ENCODE measurements at regions not wholly inside any gene's neighbourhood (a gene's known extent, or its start where the extent isn't known, plus 50 kb on each side); places are given as distances from the start of the nearest gene placed in this dataset.

GRCh38 chr9:113720495-113720894 is 155.6 kb upstream of the ZNF618 start:
- peaks cover 0 to 5% (median 0%) of the 10 kb centered on the region in 7 donors for H3K4me1 Mint-ChIP-seq
- peaks cover 0 to 23% (median 19%) of the 10 kb centered on the region in 5 donors for H3K27me3 Mint-ChIP-seq
- no peaks in the 10 kb centered on the region for H3K36me3 ChIP-seq (ENCODE audit: control insufficient read depth in 2 of 3, insufficient read depth in 3 of 3, low read length in 3 of 3)
- no peak overlapping the region for H3K27ac ChIP-seq (ENCODE audit: low read depth, low read length)
- H3K36me3 Mint-ChIP-seq: peaks cover 0 to 4% (median 0%) of the 10 kb centered on the region in 5 donors
- H3K27ac Mint-ChIP-seq: no peak overlapping the region
- ATAC-seq (no peak), DNase-seq (no peak)
- no peaks in the 10 kb centered on the region for H3K27me3 ChIP-seq (ENCODE audit: control insufficient read depth in 2 of 2, insufficient read depth in 2 of 2, low read length in 2 of 2)
- no peaks in the 10 kb centered on the region for H3K4me1 ChIP-seq (ENCODE audit: control insufficient read depth in 2 of 2, insufficient read depth in 2 of 2, low read length in 2 of 2)
- peaks cover 0 to 33% (median 8%) of the 10 kb centered on the region in 11 donors for H3K9me3 Mint-ChIP-seq
- ChIA-PET POLR2A (no interaction called here), CTCF (no interaction called here)
- H3K9me3 ChIP-seq (ENCODE audit: control insufficient read depth in 2 of 3, low read length in 3 of 3): no peaks in the 10 kb centered on the region
- intact Hi-C loops (cut with micrococcal nuclease): no loop called here
- no peak overlapping the region for H3K4me3 Mint-ChIP-seq
- no peak overlapping the region for H3K4me3 ChIP-seq (ENCODE audit: low read length)

DNA sequence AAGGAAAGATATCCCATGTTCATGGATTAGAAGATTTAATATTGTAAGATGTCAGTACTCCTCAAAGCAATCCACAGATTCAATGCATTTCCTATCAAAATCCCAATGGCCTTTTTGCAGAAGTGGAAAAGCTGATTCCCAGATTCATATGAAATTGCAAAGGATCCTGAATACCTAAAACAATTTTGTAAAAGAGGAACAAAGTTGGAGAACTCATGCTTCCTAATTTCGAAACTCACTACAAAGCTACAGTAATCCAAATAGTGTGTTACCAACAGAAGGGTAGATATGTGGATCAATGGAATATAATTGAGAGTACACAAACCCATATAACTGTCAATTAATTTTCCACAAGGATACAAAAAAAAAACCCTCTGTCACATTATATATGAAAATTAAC is 154.3 kb upstream of the ZNF618 start:
- no peaks in the 10 kb centered on the region for H3K9me3 ChIP-seq (ENCODE audit: control insufficient read depth in 2 of 3, low read length in 3 of 3)
- no peaks in the 10 kb centered on the region for H3K4me1 ChIP-seq (ENCODE audit: control insufficient read depth in 2 of 2, insufficient read depth in 2 of 2, low read length in 2 of 2)
- H3K9me3 Mint-ChIP-seq: peaks cover 0 to 22% (median 3%) of the 10 kb centered on the region in 11 donors
- H3K4me1 Mint-ChIP-seq: peaks cover 0 to 5% (median 0%) of the 10 kb centered on the region in 7 donors
- ATAC-seq (no peak), DNase-seq (no peak)
- H3K36me3 Mint-ChIP-seq: no peaks in the 10 kb centered on the region
- H3K27ac Mint-ChIP-seq: no peak overlapping the region
- H3K4me3 ChIP-seq (ENCODE audit: low read length): no peak overlapping the region
- no peak overlapping the region for H3K4me3 Mint-ChIP-seq
- H3K36me3 ChIP-seq (ENCODE audit: control insufficient read depth in 2 of 3, insufficient read depth in 3 of 3, low read length in 3 of 3): no peaks in the 10 kb centered on the region
- ChIA-PET CTCF (interaction anchor here (0.7 kb wide), 1 partner anchor 353 kb away, joined by 3 read pairs; no protein-coding TSS in a partner anchor), POLR2A (no interaction called here)
- peaks cover 0 to 23% (median 19%) of the 10 kb centered on the region in 5 donors for H3K27me3 Mint-ChIP-seq
- intact Hi-C loops (cut with micrococcal nuclease): no loop called here
- H3K27ac ChIP-seq (ENCODE audit: low read depth, low read length): no peak overlapping the region
- no peaks in the 10 kb centered on the region for H3K27me3 ChIP-seq (ENCODE audit: control insufficient read depth in 2 of 2, insufficient read depth in 2 of 2, low read length in 2 of 2)

- Mint-ChIP-seq H3K4me1 (peaks cover 0 to 5% (median 0%) of the 10 kb centered on the region in 7 donors), H3K9me3 (peaks cover 0 to 18% (median 4%) of the 10 kb centered on the region in 11 donors), H3K4me3 (no peak overlapping the region), H3K36me3 (no peaks in the 10 kb centered on the region), H3K27me3 (peaks cover 0 to 20% (median 13%) of the 10 kb centered on the region in 5 donors), H3K27ac (no peak overlapping the region)
- H3K27me3 ChIP-seq (ENCODE audit: control insufficient read depth in 2 of 2, insufficient read depth in 2 of 2, low read length in 2 of 2): no peaks in the 10 kb centered on the region
- no peak overlapping the region for H3K4me3 ChIP-seq (ENCODE audit: low read length)
- H3K4me1 ChIP-seq (ENCODE audit: control insufficient read depth in 2 of 2, insufficient read depth in 2 of 2, low read length in 2 of 2): no peaks in the 10 kb centered on the region
- H3K9me3 ChIP-seq (ENCODE audit: control insufficient read depth in 2 of 3, low read length in 3 of 3): peaks cover 0 to 1% (median 0%) of the 10 kb centered on the region in 3 experiments
- no peak overlapping the region for H3K27ac ChIP-seq (ENCODE audit: low read depth, low read length)
- intact Hi-C loops (cut with micrococcal nuclease): no loop called here
- no peaks in the 10 kb centered on the region for H3K36me3 ChIP-seq (ENCODE audit: control insufficient read depth in 2 of 3, insufficient read depth in 3 of 3, low read length in 3 of 3)
- DNase-seq (no peak), ATAC-seq (no peak)
- CTCF ChIA-PET: no interaction called here
- POLR2A ChIA-PET: no interaction called here
These were observed 151.9 kb upstream of the ZNF618 start for GRCh38 chr9:113724202-113724601.

DNA sequence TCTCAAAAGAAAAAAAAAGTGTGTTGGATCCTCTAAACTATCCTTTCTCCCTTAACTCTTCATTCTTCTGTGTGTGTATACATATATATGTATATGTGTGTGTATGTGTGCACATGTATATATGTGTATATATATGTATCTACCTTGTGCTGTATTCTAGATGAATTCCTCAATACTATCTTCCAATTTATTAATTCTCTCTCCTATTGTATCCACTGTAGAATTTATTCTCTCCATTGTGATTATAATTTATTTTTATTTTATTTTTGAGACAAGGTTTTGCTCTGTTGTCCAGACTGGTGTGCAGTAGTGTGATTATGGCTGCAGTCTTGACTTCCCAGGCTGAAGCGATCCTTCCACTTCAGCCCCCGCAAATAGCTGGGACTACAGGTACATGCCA is 147.1 kb upstream of the ZNF618 start:
- Mint-ChIP-seq H3K9me3 (peaks cover 0 to 47% (median 22%) of the 10 kb centered on the region in 11 donors), H3K4me1 (no peaks in the 10 kb centered on the region), H3K36me3 (peaks cover 0 to 4% (median 0%) of the 10 kb centered on the region in 5 donors), H3K27me3 (peaks cover 0 to 19% (median 13%) of the 10 kb centered on the region in 5 donors), H3K27ac (no peak overlapping the region), H3K4me3 (no peak overlapping the region)
- intact Hi-C loops (cut with micrococcal nuclease): no loop called here
- Histone ChIP-seq H3K27ac (ENCODE audit: low read depth, low read length) (no peak overlapping the region), H3K9me3 (ENCODE audit: control insufficient read depth in 2 of 3, low read length in 3 of 3) (peaks cover 0 to 7% (median 0%) of the 10 kb centered on the region in 3 experiments), H3K36me3 (ENCODE audit: control insufficient read depth in 2 of 3, insufficient read depth in 3 of 3, low read length in 3 of 3) (no peaks in the 10 kb centered on the region), H3K4me1 (ENCODE audit: control insufficient read depth in 2 of 2, insufficient read depth in 2 of 2, low read length in 2 of 2) (no peaks in the 10 kb centered on the region), H3K27me3 (ENCODE audit: control insufficient read depth in 2 of 2, insufficient read depth in 2 of 2, low read length in 2 of 2) (no peaks in the 10 kb centered on the region), H3K4me3 (ENCODE audit: low read length) (no peak overlapping the region)
- ATAC-seq (no peak), DNase-seq (no peak)
- ChIA-PET POLR2A (no interaction called here), CTCF (no interaction called here)

GRCh38 chr9:113734826-113735225 is 141.3 kb upstream of the ZNF618 start:
- H3K36me3 ChIP-seq (ENCODE audit: control insufficient read depth in 2 of 3, insufficient read depth in 3 of 3, low read length in 3 of 3): no peaks in the 10 kb centered on the region
- peaks cover 0 to 40% (median 21%) of the 10 kb centered on the region in 5 donors for H3K27me3 Mint-ChIP-seq
- CTCF ChIA-PET: no interaction called here
- POLR2A ChIA-PET: no interaction called here
- H3K4me1 ChIP-seq (ENCODE audit: control insufficient read depth in 2 of 2, insufficient read depth in 2 of 2, low read length in 2 of 2): no peaks in the 10 kb centered on the region
- peaks cover 0 to 3% (median 0%) of the 10 kb centered on the region in 3 experiments for H3K9me3 ChIP-seq (ENCODE audit: control insufficient read depth in 2 of 3, low read length in 3 of 3)
- intact Hi-C loops (cut with micrococcal nuclease): loop anchor here in 1 of 2 donors (5.0 kb wide), 1 partner anchor 142 kb away; the partner anchor contains the start of gene ZNF618
- DNase-seq (no peak), ATAC-seq (no peak)
- H3K27me3 ChIP-seq (ENCODE audit: control insufficient read depth in 2 of 2, insufficient read depth in 2 of 2, low read length in 2 of 2): no peaks in the 10 kb centered on the region
- no peak overlapping the region for H3K27ac Mint-ChIP-seq
- no peak overlapping the region for H3K4me3 Mint-ChIP-seq
- no peak overlapping the region for H3K27ac ChIP-seq (ENCODE audit: low read depth, low read length)
- peaks cover 0 to 6% (median 0%) of the 10 kb centered on the region in 5 donors for H3K36me3 Mint-ChIP-seq
- no peak overlapping the region for H3K4me3 ChIP-seq (ENCODE audit: low read length)
- H3K9me3 Mint-ChIP-seq: peaks cover 4 to 41% (median 17%) of the 10 kb centered on the region in 11 donors
- H3K4me1 Mint-ChIP-seq: no peaks in the 10 kb centered on the region

GRCh38 chr9:113737517-113738271 is 138.4 kb upstream of the ZNF618 start:
- Histone ChIP-seq H3K9me3 (ENCODE audit: control insufficient read depth in 2 of 3, low read length in 3 of 3) (no peaks in the 10 kb centered on the region), H3K27ac (ENCODE audit: low read depth, low read length) (no peak overlapping the region), H3K4me3 (ENCODE audit: low read length) (no peak overlapping the region), H3K36me3 (ENCODE audit: control insufficient read depth in 2 of 3, insufficient read depth in 3 of 3, low read length in 3 of 3) (no peaks in the 10 kb centered on the region), H3K27me3 (ENCODE audit: control insufficient read depth in 2 of 2, insufficient read depth in 2 of 2, low read length in 2 of 2) (no peaks in the 10 kb centered on the region), H3K4me1 (ENCODE audit: control insufficient read depth in 2 of 2, insufficient read depth in 2 of 2, low read length in 2 of 2) (no peaks in the 10 kb centered on the region)
- Mint-ChIP-seq H3K36me3 (peaks cover 0 to 6% (median 0%) of the 10 kb centered on the region in 5 donors), H3K4me3 (no peak overlapping the region), H3K27ac (peak overlapping the region in 1 of 9 donors; percentile 33), H3K9me3 (peaks cover 0 to 19% (median 7%) of the 10 kb centered on the region in 11 donors), H3K27me3 (peaks cover 0 to 54% (median 29%) of the 10 kb centered on the region in 5 donors), H3K4me1 (peaks cover 0 to 6% (median 0%) of the 10 kb centered on the region in 7 donors)
- DNase-seq (peak in 3 of 9 donors; percentile 16 to 42 (median 27)), ATAC-seq (peak; percentile 48)
- ChIA-PET POLR2A (no interaction called here), CTCF (no interaction called here)
- intact Hi-C loops (cut with micrococcal nuclease): loop anchor here in 1 of 2 donors (5.0 kb wide), 1 partner anchor 140 kb away; the partner anchor contains the start of gene ZNF618
